PFSK-1 (cell line): ENCODE measurements at regions not wholly inside any gene's neighbourhood (a gene's known extent, or its start where the extent isn't known, plus 50 kb on each side); places are given as distances from the start of the nearest gene placed in this dataset.

Experiments
- FOXP2 ChIP-seq: optimal IDR thresholded peaks from 2 replicates; pipeline ENCODE3; 2011; ENCODE audit warnings: borderline replicate concordance, control low read depth, inconsistent platforms; ENCODE audit not compliant: insufficient read depth; ENCODE audit errors: extremely low read length, extremely low read depth
- POLR2AphosphoS5 ChIP-seq: IDR thresholded peaks from 2 replicates; pipeline ENCODE4 v1.6.1; 2012; ENCODE audit warnings: low read depth, mild to moderate bottlenecking, control low read depth, low read length, moderate library complexity
- SIN3A ChIP-seq: IDR thresholded peaks from 2 replicates; pipeline ENCODE4 v1.6.1; 2012; ENCODE audit warnings: mild to moderate bottlenecking, low read length, moderate library complexity, borderline replicate concordance; ENCODE audit not compliant: insufficient read depth
- TAF1 ChIP-seq: IDR thresholded peaks from 2 replicates; pipeline ENCODE4 v1.6.1; 2012; ENCODE audit warnings: low read length, control low read depth, borderline replicate concordance; ENCODE audit not compliant: insufficient read depth
- TF ChIP-seq, protein P1 (sequence below), 2 experiments: IDR thresholded peaks; 2 replicates each; pipeline versions ENCODE4 v1.6.1 to v1.8.0; 2011 to 2012; ENCODE audit warnings: low read depth in 2 of 2, low read length in 2 of 2, control low read depth in 1 of 2, inconsistent platforms in 1 of 2, mild to moderate bottlenecking in 1 of 2, moderate library complexity in 1 of 2; ENCODE audit not compliant: insufficient read depth in 1 of 2

DNA sequence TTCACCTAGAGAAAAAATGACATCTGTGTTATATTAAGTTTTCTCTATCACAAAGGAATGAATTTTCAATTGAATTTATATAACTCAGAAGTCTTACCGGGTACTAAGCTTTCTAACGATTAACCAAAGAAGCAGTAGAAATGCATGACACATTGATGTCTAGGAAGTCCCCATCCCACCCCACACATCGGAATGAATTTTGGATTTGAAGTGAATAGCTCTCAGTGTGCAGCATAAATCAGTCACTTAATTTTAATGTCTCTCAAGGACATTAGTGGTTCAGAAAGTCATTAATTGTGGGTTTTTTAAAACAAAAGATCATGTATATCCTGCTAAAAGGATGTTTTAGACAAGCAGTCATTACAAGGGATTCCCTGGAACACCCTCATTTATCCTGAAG lies 141.4 kb upstream of the PIEZO2 start:
- TF ChIP-seq TAF1 (no peak), SIN3A (no peak), FOXP2 (no peak), POLR2AphosphoS5 (no peak)
- TF ChIP-seq, protein P1, sequence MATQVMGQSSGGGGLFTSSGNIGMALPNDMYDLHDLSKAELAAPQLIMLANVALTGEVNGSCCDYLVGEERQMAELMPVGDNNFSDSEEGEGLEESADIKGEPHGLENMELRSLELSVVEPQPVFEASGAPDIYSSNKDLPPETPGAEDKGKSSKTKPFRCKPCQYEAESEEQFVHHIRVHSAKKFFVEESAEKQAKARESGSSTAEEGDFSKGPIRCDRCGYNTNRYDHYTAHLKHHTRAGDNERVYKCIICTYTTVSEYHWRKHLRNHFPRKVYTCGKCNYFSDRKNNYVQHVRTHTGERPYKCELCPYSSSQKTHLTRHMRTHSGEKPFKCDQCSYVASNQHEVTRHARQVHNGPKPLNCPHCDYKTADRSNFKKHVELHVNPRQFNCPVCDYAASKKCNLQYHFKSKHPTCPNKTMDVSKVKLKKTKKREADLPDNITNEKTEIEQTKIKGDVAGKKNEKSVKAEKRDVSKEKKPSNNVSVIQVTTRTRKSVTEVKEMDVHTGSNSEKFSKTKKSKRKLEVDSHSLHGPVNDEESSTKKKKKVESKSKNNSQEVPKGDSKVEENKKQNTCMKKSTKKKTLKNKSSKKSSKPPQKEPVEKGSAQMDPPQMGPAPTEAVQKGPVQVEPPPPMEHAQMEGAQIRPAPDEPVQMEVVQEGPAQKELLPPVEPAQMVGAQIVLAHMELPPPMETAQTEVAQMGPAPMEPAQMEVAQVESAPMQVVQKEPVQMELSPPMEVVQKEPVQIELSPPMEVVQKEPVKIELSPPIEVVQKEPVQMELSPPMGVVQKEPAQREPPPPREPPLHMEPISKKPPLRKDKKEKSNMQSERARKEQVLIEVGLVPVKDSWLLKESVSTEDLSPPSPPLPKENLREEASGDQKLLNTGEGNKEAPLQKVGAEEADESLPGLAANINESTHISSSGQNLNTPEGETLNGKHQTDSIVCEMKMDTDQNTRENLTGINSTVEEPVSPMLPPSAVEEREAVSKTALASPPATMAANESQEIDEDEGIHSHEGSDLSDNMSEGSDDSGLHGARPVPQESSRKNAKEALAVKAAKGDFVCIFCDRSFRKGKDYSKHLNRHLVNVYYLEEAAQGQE (IDR thresholded peaks at IDR 0.05; ENCODE audit: insufficient read depth in 1 of 2, low read depth in 2 of 2, low read length in 2 of 2), result no peak

DNA sequence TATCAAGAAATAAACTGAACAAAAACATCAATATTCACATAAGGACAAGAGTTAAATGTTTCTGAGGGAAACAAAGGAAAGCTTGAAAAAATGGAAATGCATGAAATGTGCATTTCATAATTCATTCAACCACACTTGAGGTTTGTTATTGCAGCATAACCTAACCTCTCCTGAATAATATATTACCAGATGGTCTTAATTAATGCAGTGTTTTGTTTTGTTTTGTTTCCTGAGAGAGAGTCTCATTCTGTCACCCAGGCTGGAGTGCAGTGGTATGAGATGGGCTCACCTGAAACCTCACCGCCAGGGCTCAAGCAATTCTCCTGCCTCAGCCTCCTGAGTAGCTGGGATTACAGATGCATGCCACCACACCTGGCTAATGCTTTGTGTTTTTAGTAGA lies 139.9 kb upstream of the PIEZO2 start:
- no peak for TF ChIP-seq POLR2AphosphoS5
- TF ChIP-seq TAF1, result no peak
- TF ChIP-seq, protein P1 (IDR thresholded peaks at IDR 0.05; ENCODE audit: insufficient read depth in 1 of 2, low read depth in 2 of 2, low read length in 2 of 2), result no peak
- TF ChIP-seq SIN3A, result no peak
- no peak for TF ChIP-seq FOXP2

DNA sequence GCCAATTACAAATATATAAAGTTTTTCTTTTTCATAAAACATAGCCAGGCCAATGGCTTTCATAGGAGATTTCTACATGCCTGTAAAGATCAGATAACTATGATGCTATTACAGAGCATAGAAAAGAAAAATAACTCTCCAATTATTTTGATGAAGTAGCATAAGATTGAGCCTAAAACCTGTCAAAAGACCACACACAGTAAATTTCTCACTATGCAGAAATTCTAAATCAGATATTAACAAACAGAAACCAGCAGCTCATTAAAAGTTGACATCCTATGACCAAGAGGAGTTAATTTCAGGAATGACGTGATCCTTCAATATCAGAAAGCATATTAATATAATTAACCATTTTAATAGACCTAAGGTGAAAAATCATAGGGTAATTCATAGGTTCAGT lies 139.0 kb upstream of the PIEZO2 start:
- TF ChIP-seq, protein P1 (IDR thresholded peaks at IDR 0.05; ENCODE audit: insufficient read depth in 1 of 2, low read depth in 2 of 2, low read length in 2 of 2), result no peak
- no peak for TF ChIP-seq SIN3A

DNA sequence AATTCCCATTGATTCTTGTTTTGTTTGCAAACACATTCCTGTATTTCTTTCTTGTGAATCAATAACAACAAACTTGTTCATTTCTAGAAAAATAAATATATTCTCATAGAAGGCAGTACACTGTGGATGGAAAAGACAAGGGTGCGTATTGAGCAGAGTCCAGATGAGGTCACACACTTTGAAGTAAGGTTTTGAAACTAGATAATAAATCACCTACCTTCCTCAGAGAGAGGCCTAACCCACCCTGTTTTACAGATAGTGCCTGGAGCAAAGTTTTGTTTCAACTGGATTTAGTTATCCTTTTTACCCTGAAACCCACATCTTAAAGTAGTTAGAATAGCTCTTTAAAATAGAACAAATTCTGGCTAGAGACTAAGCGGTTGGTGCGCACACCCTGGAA lies 137.1 kb upstream of the PIEZO2 start:
- TF ChIP-seq POLR2AphosphoS5, result no peak
- TF ChIP-seq FOXP2, result no peak
- TF ChIP-seq TAF1, result no peak
- TF ChIP-seq, protein P1 (IDR thresholded peaks at IDR 0.05; ENCODE audit: insufficient read depth in 1 of 2, low read depth in 2 of 2, low read length in 2 of 2), result no peak
- TF ChIP-seq SIN3A, result no peak

DNA sequence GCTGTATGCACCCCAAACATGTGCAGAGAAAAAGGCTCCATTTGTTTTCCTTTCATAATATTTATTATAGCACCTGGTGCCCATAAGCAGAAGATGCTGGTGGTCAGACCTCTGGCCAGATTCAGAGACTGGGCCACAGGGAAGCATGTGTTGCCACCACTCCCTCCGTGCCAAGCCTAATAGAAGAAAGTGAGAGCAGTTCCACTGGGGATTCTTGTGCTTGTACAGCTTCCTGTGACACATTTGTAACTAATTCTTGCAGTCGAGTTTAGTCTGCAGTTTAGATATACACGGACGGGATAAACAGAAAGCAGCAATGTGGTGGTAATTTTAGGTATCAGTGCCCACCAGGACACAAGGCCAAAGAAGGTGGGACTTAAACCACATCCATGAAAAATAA lies 135.4 kb upstream of the PIEZO2 start:
- TF ChIP-seq, protein P1 (IDR thresholded peaks at IDR 0.05; ENCODE audit: insufficient read depth in 1 of 2, low read depth in 2 of 2, low read length in 2 of 2), result no peak
- TF ChIP-seq POLR2AphosphoS5 (no peak), SIN3A (no peak), FOXP2 (no peak), TAF1 (no peak)
